VCaP (cell line): ENCODE measurements at regions not wholly inside any gene's neighbourhood (a gene's known extent, or its start where the extent isn't known, plus 50 kb on each side); places are given as distances from the start of the nearest gene placed in this dataset.

Experiments used
- H3K27ac ChIP-seq: fragments of 450-650 bp; 2 replicates; pipeline ENCODE4 v1.5.1; 2017
- CTCF ChIP-seq: fragments of 450-650 bp; conservative IDR thresholded peaks from 2 replicates; pipeline ENCODE4 v1.5.1; 2017; ENCODE audit warnings: mild to moderate bottlenecking, moderate library complexity

- no peak overlapping the region for H3K27ac ChIP-seq
- no peak for TF ChIP-seq CTCF
Measured at GRCh38 chr9:84583866-84584265, 85.7 kb upstream of the NTRK2 start.

- no peak overlapping the region for H3K27ac ChIP-seq
- no peak for TF ChIP-seq CTCF
Measured at GRCh38 chr9:84586662-84587061, 82.9 kb upstream of the NTRK2 start.

- H3K27ac ChIP-seq, result no peak overlapping the region
- TF ChIP-seq CTCF, result no peak
Measured at GRCh38 chr9:84587153-84587552, 82.4 kb upstream of the NTRK2 start.

- TF ChIP-seq CTCF, result no peak
- no peak overlapping the region for H3K27ac ChIP-seq
Measured at GRCh38 chr9:84589542-84589941, 80.0 kb upstream of the NTRK2 start.

GRCh38 chr9:84590706-84591105 is 78.8 kb upstream of the NTRK2 start:
- H3K27ac ChIP-seq, result no peak overlapping the region
- TF ChIP-seq CTCF, result no peak

GRCh38 chr9:84592918-84593317 is 76.6 kb upstream of the NTRK2 start:
- no peak overlapping the region for H3K27ac ChIP-seq
- no peak for TF ChIP-seq CTCF

GRCh38 chr9:84593352-84593751 is 76.2 kb upstream of the NTRK2 start:
- TF ChIP-seq CTCF, result no peak

GRCh38 chr9:84597131-84597530 is 72.4 kb upstream of the NTRK2 start:
- TF ChIP-seq CTCF, result no peak
- no peak overlapping the region for H3K27ac ChIP-seq

More at GRCh38 chr9:84593352-84593751, 76.2 kb upstream of the NTRK2 start:
- no peak overlapping the region for H3K27ac ChIP-seq
